GM21786 (cell line): ENCODE measurements at regions not wholly inside any gene's neighbourhood (a gene's known extent, or its start where the extent isn't known, plus 50 kb on each side); places are given as distances from the start of the nearest gene placed in this dataset.

ENCODE experiments used
- ATAC-seq: cut with Tn5 transposase; IDR thresholded peaks from one replicate; pipeline ENCODE4 v1.9.1; 2021; ENCODE audit not compliant: unreplicated experiment

GRCh38 chr4:57287687-57288604 lies 177.8 kb upstream of the IGFBP7 start:
- ATAC-seq, result no peak

- ATAC-seq, result no peak
Measured at GRCh38 chr4:57282933-57283310, 172.7 kb upstream of the IGFBP7 start.

- no peak for ATAC-seq
Measured at GRCh38 chr4:57280481-57280880, 170.3 kb upstream of the IGFBP7 start.

GRCh38 chr4:57278780-57279179 lies 168.6 kb upstream of the IGFBP7 start:
- ATAC-seq, result no peak

- no peak for ATAC-seq
Measured at GRCh38 chr4:57274082-57274481, 163.9 kb upstream of the IGFBP7 start.

- ATAC-seq, result no peak
Measured at GRCh38 chr4:57270346-57270745, 160.2 kb upstream of the IGFBP7 start.

GRCh38 chr4:57265831-57266582 lies 155.8 kb upstream of the IGFBP7 start:
- no peak for ATAC-seq

GRCh38 chr4:57254754-57255153 lies 144.6 kb upstream of the IGFBP7 start:
- ATAC-seq, result no peak

- no peak for ATAC-seq
Measured at GRCh38 chr4:57249083-57249482, 138.9 kb upstream of the IGFBP7 start.

GRCh38 chr4:57243076-57243475 lies 132.9 kb upstream of the IGFBP7 start:
- no peak for ATAC-seq

- no peak for ATAC-seq
Measured at GRCh38 chr4:57234252-57234775, 124.1 kb upstream of the IGFBP7 start.

GRCh38 chr4:57233386-57233785 lies 123.2 kb upstream of the IGFBP7 start:
- ATAC-seq, result no peak

GRCh38 chr4:57231781-57232180 lies 121.6 kb upstream of the IGFBP7 start:
- no peak for ATAC-seq

GRCh38 chr4:57220734-57221133 lies 110.5 kb upstream of the IGFBP7 start:
- no peak for ATAC-seq

GRCh38 chr4:57220172-57220571 lies 110.0 kb upstream of the IGFBP7 start:
- ATAC-seq, result peak; percentile 43

- ATAC-seq, result no peak
Measured at GRCh38 chr4:57219431-57219830, 109.2 kb upstream of the IGFBP7 start.

GRCh38 chr4:57214654-57215411 lies 104.6 kb upstream of the IGFBP7 start:
- ATAC-seq, result no peak

- no peak for ATAC-seq
Measured at GRCh38 chr4:57211131-57211530, 100.9 kb upstream of the IGFBP7 start.

- no peak for ATAC-seq
Measured at GRCh38 chr4:57206172-57206571, 96.0 kb upstream of the IGFBP7 start.

- no peak for ATAC-seq
Measured at GRCh38 chr4:57205580-57205979, 95.4 kb upstream of the IGFBP7 start.

GRCh38 chr4:57200799-57201327 lies 90.7 kb upstream of the IGFBP7 start:
- ATAC-seq, result no peak
